ENCODE measurements at regions not wholly inside any gene's neighbourhood (a gene's known extent, or its start where the extent isn't known, plus 50 kb on each side); places are given as distances from the start of the nearest gene placed in this dataset.

- TF ChIP-seq CTCF (IDR thresholded peaks at IDR 0.05): no peak
- no peak for TF ChIP-seq POLR2A (IDR thresholded peaks at IDR 0.05)
Observed at GRCh38 chr20:51888291-51888690, 86.0 kb upstream of the SALL4 start.

Data from testis (tissue), 2 donors.